Stimulated activated CD8-positive, alpha-beta memory T cell treated with anti-CD3 and anti-CD28 coated beads, Interleukin-4, amount 100 ng/mL, for 4 hours (primary cell): ENCODE measurements at regions not wholly inside any gene's neighbourhood (a gene's known extent, or its start where the extent isn't known, plus 50 kb on each side); places are given as distances from the start of the nearest gene placed in this dataset.
"Not testable (repeated sequence)": the region's sequence is repeated elsewhere in the genome, so short reads cannot be mapped to it uniquely, and the experiment has no call there.

Experiments
- DNase-seq, 2 donors: peaks; one replicate each; pipeline ENCODE4 v3.0.0-alpha.2; 2020; ENCODE audit warnings: low read depth in 2 of 2, low spot score in 1 of 2

DNA sequence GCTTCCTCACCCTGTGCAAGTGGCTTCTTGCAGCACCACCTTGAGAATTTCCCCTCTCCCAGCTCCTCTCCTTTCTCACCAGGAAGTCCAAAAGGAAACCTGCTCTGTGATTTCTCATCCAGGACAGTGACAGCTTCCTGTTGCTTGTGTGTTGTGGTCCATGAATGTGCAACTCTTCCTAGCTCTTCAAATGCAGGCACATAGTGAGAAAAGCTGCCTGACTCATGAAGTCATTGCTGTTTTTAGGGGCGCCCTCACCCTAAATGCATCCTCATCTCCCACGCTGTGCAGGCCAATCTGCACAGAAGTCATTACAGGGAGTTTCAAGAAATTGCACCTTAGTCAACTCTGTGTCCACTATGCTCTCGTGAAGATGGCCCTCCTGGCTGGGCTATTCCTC lies 112.9 kb upstream of the IGLL5 start:
- DNase-seq, result not testable (repeated sequence)

DNA sequence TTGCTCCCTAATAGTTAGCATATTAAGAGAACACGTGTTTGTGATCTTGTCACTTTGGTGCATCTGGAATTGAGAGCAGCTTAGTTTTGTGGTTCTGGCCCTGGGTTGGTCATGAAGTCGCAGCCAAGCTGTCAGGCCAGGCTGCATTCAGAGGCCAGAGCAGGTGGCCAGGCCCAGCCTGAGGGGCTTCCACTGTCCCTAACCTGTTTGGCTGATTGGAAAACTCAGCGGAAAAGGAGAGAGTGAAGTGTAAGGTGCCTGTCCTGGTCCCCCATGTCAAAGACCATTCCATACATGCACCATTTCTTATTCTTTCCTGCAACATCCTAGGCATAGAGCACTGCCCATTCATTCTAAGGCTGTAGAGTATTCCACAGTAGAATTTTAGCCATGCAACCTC lies 111.5 kb upstream of the IGLL5 start:
- no peak for DNase-seq

DNA sequence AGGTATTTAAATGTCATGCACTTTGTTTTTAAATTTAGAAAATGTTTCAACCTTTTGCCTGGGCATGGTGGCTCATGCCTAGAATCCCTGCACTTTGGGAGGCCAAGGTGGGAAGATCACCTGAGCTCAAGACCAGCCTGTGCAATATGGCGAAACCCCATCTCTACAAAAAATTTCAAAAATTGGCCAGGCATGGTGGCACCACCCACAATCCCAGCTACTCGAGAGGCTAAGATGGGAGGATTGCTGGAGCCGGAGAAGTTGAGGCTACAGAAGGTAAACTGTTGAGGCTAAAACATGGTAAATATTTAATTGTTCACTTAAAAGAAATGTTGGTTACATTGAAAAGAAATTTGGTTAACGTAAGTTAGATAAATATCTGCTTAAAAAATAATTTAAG lies 108.4 kb upstream of the IGLL5 start:
- no peak for DNase-seq

DNA sequence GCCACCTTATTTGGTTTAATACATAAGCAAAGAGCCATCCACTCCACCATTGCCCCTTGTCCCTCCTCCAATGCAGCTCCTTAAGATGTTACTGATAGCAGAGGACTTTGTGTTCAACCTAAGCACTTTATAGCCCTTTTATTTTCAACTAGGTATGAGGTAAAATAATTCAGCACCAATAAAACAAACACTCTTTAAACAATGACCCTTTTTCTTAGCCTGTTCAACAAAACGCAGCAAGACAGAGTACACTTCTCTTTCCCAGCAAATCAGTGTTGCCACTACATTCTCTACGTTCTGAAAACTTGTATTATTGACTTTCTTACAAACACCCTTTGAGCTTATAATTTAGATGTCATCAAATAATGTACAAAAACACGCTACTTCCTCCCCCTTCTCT lies 104.0 kb upstream of the IGLL5 start:
- DNase-seq, result no peak

DNA sequence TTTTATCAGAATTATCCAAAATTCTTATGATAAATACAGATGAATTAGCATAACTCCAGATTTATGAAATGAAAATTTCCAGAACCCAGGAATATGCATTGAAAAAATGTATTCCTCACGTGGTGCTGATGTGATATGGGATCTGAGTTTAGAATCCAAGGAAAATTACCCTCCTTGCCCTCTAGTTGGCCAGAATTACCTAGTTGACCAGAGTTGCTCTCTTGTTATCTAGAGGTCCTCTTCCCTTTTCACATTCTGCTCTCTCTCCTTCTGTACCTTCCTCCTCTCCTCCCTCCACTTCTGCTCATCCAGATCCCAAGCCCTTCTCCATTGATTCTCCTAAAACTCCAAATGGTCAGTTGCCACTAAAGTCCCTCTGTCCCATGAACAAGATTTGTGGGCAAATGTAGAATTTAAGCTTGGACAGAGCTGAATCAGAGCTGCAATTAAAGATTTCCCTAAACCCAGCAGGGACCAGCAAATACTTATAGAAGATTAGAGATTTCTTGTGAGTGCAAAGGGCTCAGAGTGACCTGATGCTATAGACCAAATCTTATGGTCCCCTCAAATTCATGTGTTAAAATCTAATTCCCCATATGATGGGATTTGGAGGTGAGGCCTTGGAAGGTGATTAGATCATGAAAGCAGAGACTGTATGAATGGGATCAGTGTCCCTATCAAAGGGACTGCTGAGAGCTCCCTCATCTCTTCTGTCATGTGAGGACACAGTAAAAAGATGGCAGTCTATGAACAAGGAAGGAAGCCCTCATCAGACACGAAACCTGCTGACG lies 103.2 kb upstream of the IGLL5 start:
- DNase-seq, result no peak

DNA sequence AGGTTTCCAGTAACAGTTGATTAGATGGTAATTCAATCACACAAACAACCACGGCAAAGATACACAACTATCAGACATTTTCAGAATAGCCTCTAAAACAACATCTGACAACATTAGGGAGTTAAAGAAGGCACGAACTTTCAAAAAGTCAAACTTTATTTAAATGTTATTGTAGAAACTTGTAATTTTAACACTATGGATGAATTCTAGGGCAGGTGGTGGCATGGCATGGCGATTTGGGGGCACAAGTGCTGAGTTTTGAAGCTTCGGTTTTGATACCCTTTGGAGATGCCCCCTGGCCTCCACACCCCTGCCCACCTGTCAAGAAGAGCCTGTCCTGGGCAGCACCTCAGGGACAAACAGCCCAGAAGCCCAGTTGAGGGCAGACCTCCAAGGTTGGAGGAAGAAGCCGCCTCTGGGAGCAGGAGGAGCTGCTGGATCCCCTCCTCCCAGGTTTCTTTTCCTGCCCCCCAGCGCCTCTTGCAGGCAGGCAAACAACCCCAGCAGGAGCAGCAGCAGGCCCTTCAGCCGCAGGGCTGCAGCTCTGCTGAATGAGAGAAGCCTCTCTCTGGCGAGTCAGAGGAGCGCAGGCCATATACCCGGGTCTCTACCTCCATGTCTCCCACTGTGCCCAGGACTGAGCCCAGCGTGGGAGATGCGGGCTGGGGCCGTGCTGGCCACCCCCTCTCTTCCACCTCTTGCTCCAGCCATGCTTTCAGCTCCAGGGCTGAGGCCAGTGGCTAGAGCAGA lies 102.1 kb upstream of the IGLL5 start:
- no peak for DNase-seq

DNA sequence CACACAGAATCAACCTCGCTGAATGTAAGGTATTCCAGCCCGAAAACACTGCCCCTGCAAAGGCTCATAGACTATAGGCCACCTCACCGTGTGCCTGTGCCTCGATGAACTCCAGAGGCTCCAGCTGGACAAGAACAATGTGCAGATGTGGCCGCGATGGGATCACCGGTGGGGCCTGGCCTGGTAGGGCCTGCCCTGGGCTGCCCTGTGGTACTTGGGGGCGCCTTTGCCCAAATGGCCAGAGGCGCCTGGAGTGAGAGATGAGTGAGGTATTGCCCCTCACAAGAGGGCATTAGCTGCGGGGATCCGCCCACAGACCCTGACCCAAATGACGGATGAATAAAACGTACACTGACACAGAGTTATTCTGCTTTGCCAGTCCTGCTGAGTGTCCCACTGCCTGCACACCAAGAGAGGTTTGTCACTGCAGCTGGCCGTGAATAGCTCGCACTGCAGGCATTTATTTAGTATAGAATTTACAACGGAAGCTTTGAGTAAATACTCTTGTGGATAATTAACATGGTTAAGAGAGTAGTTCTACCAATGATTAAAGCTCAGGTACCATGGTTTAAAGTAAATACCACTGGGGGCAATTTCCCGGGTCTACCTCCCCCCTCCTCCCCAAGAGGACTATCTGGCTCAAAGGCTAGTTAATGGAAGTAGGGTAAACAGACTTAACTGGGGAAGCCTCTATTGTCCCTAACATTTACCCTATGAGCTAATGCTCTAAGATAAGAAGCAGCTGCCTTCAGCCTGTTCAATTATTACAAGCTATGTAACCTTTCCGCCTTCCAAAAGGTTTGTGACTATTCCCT lies 101.1 kb upstream of the IGLL5 start:
- no peak for DNase-seq

DNA sequence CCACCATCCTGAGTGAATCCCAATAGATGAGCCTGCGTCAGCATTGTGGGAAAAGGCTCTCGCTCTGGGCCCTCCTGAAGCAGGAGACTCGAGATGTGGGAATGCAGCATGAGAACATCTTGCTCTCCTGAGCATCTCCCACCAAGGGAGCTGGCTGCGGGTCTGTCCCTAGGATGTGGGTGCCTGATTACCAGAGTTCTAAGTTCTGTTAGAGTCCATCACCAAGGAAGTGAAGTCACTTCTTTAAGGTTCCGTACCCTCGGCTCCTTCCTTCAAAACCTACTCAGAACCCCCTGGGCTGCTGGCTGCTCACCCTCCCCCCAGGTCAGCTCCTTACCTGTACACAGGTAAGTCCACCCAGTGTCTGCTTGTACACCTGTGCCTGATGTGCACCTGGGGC lies 100.5 kb upstream of the IGLL5 start:
- DNase-seq, result no peak

DNA sequence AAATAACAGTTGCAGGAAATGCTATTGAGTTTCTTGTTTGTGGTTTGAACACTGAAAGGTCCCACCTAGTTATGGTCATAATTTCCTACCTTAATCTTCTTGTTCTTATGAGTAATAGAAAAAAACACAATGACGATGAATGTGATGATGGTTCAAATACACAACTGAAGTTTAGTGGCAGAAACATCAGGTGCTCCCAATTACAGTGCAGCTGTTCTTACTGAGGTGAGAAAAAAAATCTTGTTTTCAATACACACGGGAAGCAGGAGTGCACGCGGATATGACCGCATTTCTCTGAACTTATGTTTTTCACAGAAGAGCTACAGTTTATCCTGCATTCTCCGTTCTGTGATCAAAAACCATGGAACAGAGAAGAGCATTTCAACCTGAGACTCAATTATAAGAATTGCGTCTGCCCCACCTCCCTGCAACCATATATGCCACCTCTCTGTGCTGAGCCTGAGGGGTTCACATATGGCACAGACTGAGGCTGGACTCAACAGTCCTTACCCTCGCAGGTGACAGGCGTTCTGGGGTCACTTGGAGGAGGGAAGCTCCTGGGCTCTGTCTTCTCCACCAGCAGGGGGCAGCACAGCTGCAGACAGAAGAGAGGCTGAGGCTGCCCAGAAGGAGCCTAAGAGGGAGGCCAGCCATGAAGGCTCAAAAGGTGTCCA lies 99.7 kb upstream of the IGLL5 start:
- DNase-seq, result peak; percentile 32 to 42

DNA sequence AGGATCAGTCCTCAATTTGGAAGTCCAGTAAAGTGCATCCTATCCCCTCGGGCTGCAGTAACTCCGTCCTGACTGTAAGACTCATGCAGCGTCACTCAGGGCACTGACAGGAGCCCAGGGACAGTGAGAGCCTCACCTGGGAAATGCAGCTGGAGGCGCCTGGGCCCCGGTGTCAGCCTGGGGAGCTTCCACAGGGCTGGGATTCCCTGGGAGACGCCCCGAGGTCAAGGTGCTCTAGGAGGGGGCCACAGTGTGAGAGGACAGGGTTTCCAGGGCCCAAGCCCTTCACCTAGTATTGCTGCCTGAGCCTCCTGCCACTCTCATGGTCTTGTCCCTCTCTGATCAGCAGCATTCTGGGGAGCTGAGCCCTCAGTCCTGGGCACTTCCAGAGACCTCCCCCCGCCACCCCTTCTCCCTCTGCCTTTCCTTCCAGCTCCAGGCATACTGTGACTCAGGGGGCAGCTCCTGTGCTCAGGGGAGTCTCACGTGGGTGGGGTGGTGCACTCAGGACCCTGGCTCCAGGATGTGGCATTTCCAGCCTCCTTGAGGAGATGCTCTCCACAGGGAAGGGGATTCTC lies 99.1 kb upstream of the IGLL5 start:
- DNase-seq, result no peak

DNA sequence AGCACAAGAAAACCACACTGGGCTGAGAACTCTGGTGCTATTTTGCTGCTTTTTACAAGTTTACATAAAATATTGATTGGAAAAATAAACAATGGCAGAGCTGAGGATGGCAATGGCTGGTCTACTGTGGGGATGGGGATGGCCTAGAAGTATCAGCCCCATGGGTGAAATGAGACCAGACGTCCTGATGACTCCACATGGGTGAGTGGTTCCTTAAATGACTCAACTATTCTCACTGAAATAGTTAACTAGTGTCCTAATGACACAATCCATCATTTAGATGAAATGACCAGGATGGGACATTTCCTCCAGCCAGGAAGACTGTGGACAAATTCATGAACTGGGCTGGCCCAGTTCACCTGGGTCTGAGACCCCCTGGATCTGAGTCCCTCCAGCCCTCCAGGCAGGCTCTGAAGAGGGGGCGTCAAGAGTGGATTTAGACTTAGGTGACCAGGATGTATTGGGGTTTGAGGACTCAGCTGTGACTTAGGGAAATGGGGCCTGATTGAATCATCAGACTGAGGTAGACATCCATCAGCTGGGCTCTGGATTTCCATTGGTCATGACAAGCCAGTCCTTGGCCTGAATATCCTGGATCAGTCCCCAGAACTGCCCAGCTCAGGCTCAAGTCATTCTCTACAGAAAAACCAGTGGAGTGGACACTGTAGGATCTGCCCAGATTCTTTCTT lies 98.2 kb upstream of the IGLL5 start:
- no peak for DNase-seq

DNA sequence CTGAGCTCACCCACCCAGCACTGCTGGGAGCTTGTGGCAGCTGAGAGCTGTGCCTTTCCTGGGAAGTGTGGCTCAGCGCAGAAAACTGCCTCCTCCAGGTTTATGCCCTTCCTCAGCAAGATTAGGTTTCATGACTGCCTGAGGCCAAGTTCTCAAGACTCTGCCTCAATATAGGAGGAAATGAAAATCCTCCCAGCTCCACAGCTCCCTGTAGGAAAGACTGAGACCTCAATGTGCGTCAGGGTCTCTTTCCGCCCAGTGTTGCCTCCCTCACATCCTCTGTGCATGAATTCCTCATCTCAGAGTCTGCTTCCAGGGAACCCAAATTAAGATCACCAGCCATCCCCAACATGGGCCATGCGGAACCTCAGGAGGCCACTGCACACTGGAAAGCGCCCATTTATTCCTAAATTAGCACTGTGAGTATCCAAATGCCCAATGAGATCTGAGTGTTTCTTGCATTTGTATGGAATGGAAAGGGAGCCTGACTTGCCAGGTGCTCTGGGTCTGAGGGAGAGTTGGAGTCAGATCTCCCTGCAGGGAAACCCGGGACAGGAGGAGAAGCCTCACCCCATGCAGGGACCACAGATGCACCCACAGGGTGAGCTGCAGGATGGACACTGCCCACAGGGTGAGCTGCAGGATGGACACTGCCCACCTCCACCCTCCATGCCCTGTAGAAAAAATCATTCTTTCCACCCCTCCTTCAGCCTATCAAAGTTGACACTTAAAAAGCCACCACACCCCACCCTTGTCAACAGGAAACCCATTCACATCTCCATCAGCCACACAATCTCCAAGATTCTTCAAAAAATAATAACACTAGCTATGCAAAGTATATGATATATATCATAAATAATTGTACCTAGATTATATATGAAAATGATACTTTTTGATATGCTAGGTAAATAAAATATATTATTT lies 97.4 kb upstream of the IGLL5 start:
- DNase-seq, result no peak

DNA sequence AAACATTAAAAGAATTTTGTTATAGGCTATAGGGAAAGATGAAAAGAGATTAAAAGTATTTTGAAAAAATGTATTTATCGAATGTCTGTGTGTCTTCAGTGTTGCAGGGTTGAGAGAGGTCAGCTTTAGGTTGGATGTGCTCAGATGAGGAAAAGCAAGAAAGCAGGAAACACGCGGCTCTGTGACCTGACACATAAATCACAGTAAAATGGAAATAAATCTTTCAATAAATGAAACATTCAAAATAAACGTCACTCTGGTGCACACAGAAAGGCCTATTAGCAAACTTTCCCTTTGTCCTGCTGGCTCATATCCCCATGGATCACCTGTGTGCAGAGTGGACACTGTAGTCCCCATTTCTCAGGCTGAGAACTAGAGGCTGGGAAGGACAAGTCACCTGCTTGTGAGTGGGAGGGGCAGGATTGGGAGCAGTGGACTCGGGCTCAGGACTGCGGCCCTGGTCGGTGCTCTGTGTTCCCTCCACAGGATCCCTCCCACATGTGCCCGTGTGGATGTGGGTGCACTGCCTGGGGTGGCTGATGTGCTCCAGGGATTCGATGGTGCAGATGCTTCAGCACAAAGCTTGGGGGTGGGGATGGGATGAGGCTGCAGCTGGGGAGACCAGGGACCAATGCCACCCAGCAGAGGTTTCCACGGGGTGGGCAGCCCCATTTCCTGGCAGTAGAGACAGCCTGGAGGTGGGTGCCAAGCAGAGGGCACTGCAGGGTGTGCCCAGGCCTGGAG lies 96.0 kb upstream of the IGLL5 start:
- DNase-seq, result no peak

DNA sequence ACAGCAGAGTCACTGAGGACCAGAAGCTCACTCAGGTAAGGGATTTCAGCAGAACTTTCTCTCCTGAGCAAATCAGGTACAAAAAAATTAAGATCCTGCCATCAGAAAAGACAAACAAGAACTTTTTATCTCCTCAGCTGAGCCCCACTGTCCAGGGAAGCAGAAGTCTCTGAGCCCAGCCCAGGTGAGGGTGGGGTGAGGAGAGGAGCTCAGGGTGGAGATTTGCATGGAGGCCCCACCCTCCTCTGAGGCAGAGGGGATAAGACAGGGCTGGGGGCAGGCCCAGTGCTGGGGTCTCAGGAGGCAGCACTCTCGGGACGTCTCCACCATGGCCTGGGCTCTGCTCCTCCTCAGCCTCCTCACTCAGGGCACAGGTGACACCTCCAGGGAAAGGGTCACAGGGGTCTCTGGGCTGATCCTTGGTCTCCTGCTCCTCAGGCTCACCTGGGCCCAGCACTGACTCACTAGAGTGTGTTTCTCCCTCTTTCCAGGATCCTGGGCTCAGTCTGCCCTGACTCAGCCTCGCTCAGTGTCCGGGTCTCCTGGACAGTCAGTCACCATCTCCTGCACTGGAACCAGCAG lies 95.3 kb upstream of the IGLL5 start:
- DNase-seq, result not testable (repeated sequence)

DNA sequence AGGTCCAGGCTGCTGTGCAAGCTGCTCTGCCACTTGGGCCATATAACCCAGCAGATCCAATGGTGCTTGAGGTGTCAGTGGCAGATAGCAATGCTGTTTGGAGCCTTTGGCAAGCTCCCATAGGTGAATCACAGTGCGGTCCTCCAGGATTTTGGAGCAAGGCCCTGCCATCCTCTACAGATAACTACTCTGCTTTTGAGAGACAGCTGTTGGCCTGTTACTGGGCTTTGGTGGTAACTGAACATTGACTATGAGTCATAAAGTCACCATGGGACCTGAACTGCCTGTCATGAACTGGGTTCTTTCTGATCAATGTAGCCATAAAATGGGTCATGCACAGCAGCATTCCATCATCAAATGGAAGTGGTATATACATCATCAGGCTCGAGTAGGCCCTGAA lies 92.0 kb upstream of the IGLL5 start:
- DNase-seq, result not testable (repeated sequence)

DNA sequence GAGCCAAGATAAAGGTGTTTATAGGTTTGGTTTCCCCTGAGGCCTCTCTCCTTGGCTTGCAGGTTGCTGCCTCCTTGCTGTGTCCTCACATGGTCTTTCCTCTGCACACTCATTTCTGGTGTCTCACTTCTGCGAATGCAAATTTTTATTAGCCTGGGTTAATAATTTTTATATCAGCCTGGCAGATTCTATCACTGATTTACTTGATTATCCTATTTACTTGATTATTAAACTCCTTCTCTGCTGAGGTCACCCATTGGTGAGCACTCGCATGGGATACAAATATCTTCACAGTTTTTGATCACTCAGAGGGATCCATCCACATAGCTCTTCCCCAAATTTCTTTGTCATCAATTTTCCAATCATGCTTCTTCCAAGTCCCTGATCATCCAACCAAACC lies 90.9 kb upstream of the IGLL5 start:
- no peak for DNase-seq

DNA sequence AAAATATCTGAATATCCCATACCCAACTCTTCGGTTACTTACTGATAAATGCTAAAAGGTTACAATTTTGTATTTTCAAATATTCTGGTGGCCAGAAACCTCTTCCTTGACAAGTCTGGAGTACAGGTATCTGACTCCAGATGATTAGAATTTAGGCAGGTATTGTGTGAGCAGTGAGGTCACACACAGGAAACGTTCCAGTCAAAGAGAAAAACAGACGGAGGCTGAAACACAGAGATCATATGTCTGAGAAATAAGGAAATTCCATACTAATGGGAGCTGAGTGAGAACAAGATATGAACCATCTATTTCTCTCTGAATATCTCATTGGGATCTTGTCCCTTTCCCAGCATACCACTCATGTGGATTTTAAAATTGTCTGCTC lies 89.4 kb upstream of the IGLL5 start:
- DNase-seq, result no peak

DNA sequence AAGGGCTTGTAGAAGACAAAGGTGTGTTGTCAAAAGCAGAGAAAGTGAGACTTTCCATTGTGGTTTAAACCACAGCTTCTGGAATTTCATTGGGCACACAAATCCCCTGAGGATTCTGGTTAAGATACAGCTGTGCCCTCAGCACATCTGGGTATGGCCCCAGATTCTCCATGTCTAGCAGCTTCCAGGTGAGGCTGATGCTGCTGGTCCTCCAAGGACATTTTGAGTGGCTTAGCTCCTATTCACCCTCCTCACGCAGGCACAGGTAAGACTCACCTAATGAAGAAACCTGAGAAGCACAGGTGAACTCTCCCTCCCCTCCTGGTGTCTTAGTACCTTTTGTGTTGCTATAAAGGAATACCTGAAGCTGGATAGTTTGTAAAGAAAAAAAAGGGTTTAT lies 88.9 kb upstream of the IGLL5 start:
- no peak for DNase-seq
